GM19025 (cell line): ENCODE measurements at regions not wholly inside any gene's neighbourhood (a gene's known extent, or its start where the extent isn't known, plus 50 kb on each side); places are given as distances from the start of the nearest gene placed in this dataset.
"Not testable (repeated sequence)": the region's sequence is repeated elsewhere in the genome, so short reads cannot be mapped to it uniquely, and the experiment has no call there.

Experiments used
- ATAC-seq: cut with Tn5 transposase; IDR thresholded peaks from one replicate; pipeline ENCODE4 v1.9.1; 2021; ENCODE audit warnings: mild to moderate bottlenecking, low read depth, moderate library complexity; ENCODE audit not compliant: unreplicated experiment

DNA sequence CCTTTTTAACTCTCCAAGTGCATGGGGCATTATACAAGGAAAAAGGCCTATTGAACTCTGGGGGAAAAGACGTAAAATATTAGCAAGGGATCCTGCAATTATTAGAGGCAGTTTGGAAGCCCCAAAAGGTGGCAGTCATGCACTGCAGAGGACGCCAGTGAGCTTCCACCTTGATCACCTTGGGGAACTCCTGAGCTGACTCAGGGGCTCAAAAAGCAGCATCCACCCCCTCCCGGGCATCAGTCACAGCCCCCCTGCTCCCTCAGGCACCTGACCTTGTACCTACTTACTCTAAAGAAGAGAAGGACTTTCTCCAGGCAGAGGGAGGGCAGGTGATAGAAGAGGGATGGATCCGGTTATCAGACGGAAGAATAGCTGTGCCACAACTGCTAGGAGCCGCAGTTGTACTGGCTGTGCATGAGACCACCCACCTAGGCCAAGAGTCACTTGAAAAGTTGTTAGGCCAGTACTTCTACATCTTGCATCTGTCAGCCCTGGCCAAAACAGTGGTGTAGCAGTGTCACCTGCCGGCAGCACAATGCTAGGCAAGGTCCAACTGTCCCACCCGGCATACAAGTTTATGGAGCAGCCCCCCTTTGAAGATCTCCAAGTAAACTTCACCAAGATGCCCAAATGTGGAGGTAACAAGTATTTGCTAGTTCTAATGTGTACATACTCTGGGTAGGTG is 601.6 kb downstream of the UQCRFS1 start:
- ATAC-seq = not testable (repeated sequence)

DNA sequence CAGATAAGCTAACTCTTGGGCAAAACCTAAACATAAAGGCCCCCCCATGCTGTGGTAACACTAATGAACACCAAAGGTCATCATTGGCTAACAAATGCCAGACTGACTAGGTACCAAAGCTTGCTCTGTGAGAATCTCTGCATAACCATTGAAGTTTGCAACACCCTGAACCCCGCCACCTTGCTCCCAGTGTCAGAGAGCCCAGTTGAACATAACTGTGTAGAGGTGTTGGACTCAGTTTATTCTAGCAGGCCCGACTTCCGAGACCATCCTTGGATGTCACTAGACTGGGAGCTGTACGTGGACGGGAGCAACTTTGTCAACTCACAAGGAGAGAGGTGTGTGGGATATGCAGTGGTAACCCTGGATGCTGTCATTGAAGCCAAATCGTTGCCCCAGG is 602.2 kb downstream of the UQCRFS1 start:
- no peak for ATAC-seq

DNA sequence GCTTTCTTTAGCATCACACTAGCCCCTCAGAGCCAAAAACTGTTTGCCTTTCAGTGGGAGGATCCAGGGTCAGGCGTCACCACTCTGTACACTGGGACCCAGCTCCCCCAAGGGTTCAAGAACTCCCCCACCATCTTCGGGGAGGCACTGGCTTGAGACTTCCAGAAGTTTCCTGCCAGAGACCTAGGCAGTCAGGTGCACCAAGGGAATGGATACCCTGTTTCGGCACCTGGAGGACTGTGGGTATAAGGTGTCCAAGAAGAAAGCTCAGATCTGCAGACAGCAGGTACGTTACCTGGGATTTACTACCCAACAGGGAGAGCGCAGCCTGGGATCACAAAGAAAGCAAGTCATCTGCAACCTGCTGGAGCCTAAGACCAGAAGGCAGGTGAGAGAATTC is 603.0 kb downstream of the UQCRFS1 start:
- ATAC-seq = no peak

DNA sequence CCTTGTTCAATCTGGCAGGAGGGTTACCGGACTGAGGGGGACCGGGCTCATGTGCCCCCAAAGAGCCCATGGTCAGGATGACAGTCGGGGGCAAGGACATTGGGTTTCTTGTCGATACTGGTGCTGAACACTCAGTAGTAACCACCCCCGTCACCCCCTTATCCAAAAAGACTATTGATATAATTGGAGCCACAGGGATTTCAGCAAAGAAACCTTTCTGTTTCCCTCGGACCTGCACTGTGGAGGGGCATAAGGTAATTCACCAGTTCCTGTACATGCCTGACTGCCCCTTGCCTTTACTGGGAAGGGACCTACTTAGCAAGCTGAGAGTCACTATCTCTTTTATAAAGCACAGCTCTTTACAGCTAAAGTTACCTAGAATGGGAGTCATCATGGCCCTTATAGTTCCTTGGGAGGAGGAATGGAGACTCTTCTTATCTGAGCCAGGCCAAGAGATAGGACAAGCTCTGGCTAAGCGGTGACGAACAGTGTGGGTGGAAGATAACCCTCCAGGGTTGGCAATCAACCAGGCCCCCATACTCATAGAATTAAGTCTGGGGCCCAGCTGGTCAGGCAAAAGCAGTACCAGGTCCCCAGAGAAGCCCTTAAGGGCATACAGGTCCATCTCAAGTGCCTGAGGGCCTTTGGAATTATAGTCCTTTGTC is 603.7 kb downstream of the UQCRFS1 start:
- ATAC-seq = no peak

DNA sequence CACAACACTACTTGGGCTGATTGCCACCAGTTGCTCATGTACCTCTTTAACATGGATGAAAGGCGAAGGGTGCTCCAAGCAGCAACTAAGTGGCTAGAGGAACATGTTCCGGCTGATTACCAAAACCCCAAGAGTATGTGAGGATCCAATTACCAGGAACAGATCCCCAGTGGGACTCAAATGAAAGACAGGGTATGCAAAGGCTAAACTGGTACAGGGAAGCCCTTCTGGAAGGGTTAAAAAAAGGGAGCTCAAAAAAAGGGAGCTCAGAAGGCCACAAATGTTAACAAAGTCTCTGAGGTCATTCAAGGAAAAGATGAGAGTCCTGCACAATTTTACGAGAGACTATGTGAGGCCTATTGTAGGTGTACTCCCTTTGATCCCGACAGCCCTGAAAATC is 604.7 kb downstream of the UQCRFS1 start:
- no peak for ATAC-seq

DNA sequence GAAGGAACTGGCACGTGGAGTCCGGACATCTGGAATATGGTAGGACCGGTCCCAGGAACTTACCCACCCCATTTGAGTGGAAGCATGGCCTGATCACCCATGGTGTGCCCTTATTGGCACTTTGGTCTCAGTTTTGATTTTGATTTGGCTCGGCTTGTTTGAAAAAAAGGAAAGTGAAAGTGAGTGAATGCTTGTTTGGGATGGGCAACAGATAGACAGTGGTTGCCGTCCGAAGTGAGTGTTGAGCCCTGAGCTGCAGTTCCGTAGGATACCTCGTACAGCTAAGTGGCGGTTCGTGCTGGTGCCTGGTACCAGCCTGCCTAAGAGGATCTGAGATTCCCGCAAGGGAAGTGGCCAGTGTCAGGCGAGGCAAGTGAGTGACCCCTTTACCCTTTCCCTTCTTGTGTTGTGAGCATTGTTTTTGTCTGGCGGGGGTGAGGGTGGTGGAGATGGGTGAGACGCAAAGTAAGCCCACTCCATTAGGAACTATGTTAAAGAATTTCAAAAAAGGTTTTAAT is 605.8 kb downstream of the UQCRFS1 start:
- no peak for ATAC-seq

DNA sequence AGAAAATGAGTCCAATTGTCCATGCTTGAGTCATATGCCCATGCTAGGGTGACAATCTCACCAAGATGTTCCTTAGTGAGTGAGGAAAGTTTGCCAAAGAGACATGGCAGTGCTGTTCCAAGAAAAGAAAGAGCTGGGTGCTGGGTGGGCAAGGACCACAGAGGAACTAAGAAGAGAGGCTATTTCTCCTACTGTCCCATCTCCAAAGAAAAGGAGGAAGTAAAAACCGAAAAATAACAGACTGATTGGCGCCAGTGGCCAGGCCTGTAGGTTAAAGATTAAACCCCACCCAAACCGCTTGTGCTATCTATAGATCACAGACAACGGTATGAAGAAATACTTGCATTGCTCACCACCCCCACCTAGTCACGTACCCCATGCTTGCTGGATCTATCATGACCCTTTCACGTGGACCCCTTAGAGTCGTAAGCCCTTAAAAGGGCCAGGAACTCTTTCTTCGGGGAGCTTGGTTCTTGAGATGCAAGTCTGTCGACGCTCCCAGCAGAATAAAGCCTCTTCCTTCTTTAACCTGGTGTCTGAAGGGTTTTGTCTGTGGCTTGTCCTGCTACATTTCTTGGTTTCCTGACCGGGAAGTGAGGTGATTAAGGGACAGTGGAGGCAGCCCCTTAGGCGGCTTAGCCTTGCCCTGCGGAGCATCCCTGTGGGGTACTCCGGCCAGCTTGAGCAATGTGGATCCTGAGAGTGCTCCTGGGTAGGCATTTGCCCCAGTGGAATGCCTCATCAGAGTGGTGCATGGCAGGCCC is 606.5 kb downstream of the UQCRFS1 start:
- no peak for ATAC-seq

DNA sequence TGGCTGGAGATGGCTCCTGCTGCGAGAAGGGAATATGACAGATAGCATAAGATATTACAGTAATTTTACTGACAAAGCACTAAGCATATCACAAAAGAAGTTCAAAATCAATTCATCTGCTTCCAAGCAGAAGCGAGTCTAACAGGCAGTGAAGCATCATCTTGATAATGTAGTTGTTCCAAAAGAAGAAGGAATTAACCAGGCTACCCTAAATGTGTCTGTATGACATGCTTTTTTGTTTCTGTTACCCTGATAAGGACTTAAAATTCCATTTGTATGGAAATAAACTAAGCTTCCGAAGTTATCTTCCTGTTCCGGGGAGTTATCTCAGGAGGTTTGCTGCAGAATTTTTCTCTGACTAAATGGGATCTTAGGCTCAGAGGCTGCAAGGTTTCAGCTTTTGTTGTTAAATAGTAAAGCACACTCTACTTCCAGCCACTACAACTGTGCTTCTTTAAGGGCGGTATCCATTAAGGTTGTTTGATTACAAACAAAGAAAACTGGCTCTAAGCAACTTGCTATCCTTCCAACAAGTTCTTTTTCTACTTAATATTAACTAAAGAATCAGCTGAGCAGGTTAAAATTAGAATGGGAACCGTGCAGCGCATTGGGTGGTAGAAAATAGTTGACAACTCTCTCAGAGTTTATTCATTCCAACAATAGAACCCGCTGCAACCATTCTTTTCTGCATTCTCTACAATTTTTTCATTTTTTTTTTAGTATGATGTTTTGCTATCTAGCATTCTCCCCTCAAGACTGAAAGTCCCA is 607.3 kb downstream of the UQCRFS1 start:
- no peak for ATAC-seq

DNA sequence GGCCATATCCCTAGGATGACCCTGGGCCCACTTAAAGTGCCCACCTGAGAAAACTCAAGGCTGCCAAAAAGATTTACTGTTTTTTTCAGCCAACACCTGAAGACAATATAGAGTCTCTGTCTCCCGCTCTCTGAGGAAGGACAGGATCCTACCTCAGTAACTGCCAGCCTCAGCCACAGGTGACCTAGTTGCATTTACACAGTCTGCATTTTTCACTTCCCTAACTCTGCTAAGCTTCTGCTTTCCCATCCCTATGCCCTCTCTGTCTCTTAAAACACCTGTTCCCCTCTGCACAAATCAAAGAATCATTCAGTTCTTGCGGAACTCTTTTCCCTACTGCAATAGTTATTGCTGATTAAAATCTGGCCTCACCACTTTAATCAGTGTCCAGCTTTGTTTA is 609.5 kb downstream of the UQCRFS1 start:
- ATAC-seq = no peak

DNA sequence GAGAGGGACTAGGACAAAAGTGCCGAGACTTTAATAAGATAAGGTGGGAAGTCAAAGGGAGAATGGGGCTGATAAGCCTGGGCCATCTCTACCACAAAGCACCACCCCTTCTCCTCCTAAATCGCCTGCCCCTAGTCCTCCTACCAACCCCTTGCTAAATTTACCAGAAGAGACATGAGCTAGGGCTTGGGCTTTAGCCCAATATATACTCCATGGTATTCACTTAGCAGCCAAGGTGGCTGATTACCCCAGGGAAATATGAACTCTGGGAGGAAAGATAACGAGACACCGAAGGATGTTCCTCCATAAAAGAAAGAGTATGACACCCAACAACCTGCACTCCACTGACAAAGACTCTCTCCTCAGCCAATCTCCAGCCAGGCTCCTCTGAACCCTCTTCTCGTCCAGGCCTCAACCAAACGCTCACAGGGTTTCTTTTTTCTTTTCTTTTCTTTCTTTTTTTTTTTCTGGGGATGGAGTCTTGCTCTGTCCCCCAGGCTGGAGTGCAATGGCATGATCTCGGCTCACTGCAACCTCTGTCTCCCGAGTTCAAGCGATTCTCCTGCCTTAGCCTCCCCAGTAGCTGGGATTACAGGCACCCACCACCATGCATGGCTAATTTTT is 610.2 kb downstream of the UQCRFS1 start:
- ATAC-seq = no peak

DNA sequence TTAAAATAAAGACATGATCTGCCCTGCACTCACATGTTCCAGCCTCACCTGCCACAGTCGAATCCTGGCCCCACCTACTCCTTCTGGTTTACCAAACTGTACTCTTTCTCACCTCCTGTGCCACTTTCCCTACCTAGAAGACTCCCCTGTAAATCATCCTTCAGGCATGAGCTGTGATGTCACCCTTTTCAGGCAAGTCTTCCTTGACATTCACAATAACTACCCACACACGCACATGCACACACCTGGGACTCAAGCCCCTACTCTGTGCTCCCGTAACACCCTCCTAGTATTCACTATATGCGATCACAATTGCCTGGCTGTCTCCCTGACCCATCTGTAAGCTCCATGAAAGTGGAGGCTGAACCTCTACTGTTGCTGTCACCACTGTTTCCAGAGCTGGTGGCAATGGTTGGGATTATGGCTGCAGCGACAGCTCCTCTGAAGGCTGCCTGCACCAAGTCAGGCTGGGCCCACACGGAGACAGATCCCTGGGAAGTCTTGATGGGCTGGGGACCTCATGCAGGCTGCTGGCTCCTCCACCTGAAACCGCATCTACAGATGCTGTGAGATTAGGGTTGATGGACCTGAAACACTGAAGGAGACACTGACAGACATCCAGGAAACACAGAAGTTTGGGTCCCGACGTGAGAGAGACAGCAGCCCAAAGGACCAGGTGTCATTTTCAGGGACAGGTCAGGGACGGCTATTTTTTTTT is 611.1 kb downstream of the UQCRFS1 start:
- no peak for ATAC-seq

DNA sequence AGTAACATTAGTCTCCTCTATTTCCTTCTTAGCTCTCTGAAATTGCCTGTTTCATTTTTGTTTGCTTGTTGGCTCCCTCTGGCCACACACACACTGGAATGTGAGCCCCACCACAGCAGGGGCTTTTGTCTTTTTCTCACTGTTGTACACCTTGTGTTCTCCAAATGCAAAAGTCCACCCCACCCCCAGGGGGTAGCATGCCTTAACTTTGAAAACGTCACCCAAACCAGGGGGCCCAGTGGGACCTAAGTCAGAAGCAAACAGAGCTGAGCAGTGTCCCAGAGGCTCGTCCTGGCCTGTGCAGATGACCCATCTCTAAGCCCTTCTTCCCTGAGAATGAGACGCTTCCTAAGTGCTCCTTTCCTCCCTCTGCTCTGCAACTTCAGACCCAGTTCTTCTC is 614.1 kb downstream of the UQCRFS1 start:
- no peak for ATAC-seq

DNA sequence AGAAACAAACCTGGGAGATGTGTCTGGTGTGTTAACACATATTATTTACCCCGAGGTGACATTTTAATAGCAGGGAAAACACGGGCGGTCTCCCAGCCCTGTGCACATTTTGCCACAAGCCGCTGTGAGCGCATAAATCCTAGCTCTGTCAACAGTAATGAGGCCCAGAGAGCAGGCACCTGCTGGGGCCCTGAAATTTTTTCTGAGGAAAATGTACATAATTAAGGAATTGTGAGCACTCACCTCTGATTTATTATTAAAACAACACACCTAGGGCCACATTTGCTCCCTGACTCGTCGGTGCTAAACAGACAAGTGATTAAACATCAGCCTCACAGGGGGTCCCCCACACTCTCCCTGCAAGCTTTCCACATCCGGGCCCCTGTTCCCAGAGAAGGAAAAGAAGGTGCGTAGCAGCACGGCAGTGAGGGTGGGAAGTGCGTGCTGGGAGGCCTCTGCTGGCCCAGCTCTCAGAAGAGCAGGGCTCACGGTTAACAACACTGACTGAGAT is 616.3 kb downstream of the UQCRFS1 start:
- ATAC-seq = no peak

DNA sequence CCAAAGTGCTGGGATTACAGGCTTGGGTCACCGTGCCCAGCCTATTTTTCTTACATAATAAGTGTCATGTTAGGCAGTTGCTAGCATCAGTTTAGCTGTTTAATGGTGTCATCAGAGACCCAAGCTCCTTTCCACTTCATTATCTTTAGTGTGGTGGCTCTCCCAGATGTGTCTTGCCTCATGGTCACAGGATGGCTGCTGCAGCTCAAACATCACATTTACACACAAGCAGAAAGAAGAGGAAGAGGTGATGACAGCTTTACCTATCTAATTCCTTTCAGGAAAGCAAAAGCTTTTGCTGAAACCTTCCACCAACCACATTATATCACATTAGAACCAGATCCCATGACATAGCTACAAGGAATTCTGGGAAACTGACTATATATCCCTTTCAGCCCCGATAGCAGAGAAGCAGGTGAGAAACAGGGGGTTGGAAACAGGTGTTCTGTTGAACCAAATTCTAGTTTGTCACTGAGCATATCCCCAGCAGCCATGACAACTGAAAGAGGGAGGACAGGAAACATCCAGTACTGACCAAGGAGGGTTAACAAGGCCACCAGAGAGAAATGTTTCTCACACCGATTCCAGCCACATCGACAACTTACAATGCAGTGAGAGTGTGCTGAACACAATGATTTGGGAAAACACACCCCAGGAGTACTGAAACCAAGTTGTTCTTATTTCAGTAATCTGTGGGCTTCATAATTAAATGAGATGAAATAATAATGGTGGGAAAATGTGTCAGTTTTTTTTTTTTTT is 617.0 kb downstream of the UQCRFS1 start:
- ATAC-seq = no peak

DNA sequence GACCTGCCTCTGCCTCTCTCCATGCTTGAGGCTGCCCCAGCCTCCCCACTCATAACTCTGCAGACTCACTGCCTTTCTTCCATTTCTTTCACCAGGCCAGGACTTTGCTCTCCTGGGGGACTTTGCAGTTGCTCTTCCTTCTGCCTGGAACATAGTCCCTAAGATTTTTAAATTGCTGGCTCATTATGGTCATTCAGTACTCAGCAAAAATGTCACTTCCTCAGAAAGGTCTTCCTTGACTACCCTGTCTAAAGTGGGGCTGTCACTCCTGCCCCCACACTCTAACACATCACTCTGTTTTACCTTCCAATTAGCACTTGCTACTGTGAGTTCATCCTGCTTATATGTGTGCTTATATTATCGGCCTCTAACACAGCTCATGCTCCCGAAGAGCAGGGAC is 618.2 kb downstream of the UQCRFS1 start:
- ATAC-seq = no peak

DNA sequence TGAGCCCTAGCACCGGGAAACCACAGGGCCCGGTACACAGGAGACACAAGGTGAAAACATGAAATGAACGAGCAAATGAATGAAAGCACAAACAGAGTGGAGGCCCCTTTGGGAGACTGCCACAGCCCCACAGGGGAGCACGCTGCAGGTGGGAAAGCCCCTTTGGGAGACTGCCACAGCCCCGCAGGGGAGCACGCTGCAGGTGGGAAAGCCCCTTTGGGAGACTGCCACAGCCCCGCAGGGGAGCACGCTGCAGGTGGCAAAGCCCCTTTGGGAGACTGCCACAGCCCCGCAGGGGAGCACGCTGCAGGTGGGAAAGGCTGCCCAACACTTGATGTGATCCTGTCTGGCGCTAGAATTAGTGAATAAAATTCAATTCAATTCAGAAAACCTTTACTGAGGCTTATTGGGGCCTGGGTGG is 623.0 kb downstream of the UQCRFS1 start:
- not testable (repeated sequence) for ATAC-seq

DNA sequence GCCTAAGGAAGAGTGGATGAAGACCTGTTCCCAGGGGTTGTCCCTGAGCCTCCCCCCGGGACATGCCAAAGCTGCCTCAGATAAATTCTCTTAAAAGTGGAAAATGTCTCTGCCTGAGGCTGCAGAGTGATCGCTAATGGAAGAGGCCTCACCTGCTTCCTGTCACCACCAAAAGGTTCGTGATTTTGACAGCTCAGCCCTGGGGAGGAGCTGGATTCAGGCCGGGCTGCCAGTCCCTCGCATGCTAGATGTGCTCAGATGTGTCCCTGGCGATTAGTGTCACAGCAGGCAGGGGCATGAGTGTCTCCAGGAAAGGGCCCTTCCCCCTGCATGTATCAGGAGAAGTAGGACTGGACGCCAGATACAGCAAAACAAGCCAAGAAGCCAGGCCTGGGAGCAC is 626.5 kb downstream of the UQCRFS1 start:
- no peak for ATAC-seq

DNA sequence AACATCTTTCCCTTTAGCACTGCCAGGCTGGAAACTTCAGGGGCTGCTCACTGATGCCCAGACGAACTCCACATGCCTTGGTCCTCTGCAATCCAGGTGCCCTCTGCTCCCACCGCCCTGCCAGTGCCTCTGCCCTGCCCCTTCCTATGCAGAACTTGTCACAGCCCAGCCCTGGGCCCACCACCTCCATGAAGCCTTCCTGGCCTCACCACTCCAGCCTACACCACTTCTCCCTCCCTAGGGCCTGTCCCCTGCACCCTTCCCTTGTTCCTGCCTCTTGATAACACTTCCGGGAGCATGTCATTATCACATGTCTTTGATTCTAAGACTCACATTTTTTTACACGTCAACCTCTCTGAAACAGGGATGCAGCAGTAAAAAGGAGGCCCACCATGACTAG is 627.2 kb downstream of the UQCRFS1 start:
- no peak for ATAC-seq

DNA sequence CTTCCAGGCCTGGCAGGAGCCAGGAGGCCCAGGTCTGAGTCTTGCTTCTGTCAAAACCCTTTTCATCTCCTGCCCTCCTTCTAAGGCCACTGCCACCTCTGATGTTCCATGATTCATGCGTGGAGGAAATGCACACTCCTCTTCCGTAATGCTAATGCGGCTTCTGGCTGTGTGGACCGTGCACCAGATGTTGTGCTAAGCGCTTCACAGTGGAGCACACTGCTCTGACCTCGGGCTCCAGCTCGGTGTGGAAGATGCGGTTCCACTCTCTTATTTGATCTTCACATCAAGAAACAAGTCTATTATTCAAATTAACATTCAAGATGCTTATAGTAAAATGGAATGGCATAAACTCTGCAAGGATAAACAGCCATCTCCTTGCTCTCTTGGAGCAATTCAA is 629.2 kb downstream of the UQCRFS1 start:
- no peak for ATAC-seq
